Caco-2 (cell line): ENCODE measurements at regions not wholly inside any gene's neighbourhood (a gene's known extent, or its start where the extent isn't known, plus 50 kb on each side); places are given as distances from the start of the nearest gene placed in this dataset.

Experiments
- BruUV-seq: library from RNA; stranded (reverse); fragments of 400-500 nt; replicated peaks from 2 replicates; lab custom pipeline; 2021; lab: Mats Ljungman, UMichigan
- CTCF ChIA-PET: fragments of 300-600 bp; sonication (Branson Sonifier 250); formaldehyde crosslinking; loops from one replicate; lab custom pipeline; 2022; ENCODE audit warnings: antibody characterized with exemption; lab: Charles Lee
- POLR2A ChIA-PET: fragments of 300-600 bp; sonication (Branson Sonifier 250); formaldehyde crosslinking; loops from one replicate; lab custom pipeline; 2022; ENCODE audit warnings: antibody characterized with exemption; lab: Charles Lee
- DNase-seq, 2 experiments: peaks; one replicate each; pipeline versions ENCODE4 v3.0.0 to v3.0.0-alpha.2; 2020 to 2022
- H3K27me3 ChIP-seq: replicated peaks from 2 replicates; pipeline ENCODE4 v1.6.0; 2011; ENCODE audit warnings: low read length; ENCODE audit not compliant: control insufficient read depth, insufficient read depth
- H3K36me3 ChIP-seq: 2 replicates; pipeline ENCODE4 v1.5.1; 2011; ENCODE audit warnings: low read length; ENCODE audit not compliant: control insufficient read depth, insufficient read depth
- H3K4me1 ChIP-seq: fragments of 250-450 bp; sonication (Bioruptor Pico); 2 replicates; pipeline ENCODE4 v1.5.1; 2020; ENCODE audit warnings: mild to moderate bottlenecking
- H3K4me3 ChIP-seq: 2 replicates; pipeline ENCODE4 v1.5.1; 2011; ENCODE audit warnings: low read depth, mild to moderate bottlenecking, control low read depth, low read length
- H3K9me3 ChIP-seq: fragments of 250-450 bp; sonication (Bioruptor Pico); 2 replicates; pipeline ENCODE4 v1.5.1; 2020; ENCODE audit warnings: mild to moderate bottlenecking, moderate library complexity
- H3K27ac Mint-ChIP-seq: one replicate; pipeline ENCODE4 v1.8.0; 2022; ENCODE audit warnings: mixed read lengths; ENCODE audit not compliant: unreplicated experiment
- H3K27me3 Mint-ChIP-seq: one replicate; pipeline ENCODE4 v1.8.0; 2022; ENCODE audit warnings: mixed read lengths; ENCODE audit not compliant: insufficient read depth, unreplicated experiment
- H3K36me3 Mint-ChIP-seq: one replicate; pipeline ENCODE4 v1.8.0; 2022; ENCODE audit warnings: mild to moderate bottlenecking, mixed read lengths; ENCODE audit not compliant: insufficient read depth, unreplicated experiment
- H3K4me1 Mint-ChIP-seq: one replicate; pipeline ENCODE4 v1.8.0; 2022; ENCODE audit warnings: low read depth, mixed read lengths; ENCODE audit not compliant: unreplicated experiment
- H3K4me3 Mint-ChIP-seq: one replicate; pipeline ENCODE4 v1.8.0; 2022; ENCODE audit warnings: mild to moderate bottlenecking, moderate library complexity, mixed read lengths; ENCODE audit not compliant: unreplicated experiment
- H3K9me3 Mint-ChIP-seq: one replicate; pipeline ENCODE4 v1.8.0; 2022; ENCODE audit warnings: mixed read lengths; ENCODE audit not compliant: unreplicated experiment
- CTCF ChIP-seq, 2 experiments: fragments of 200-600 bp in 1 of 2; IDR thresholded peaks; 1 replicate in 1 of 2; 2 replicates in 1 of 2; pipeline versions ENCODE4 v1.5.1 to v1.8.0; 2011 to 2022; ENCODE audit warnings: antibody characterized with exemption in 1 of 2, control low read depth in 1 of 2, inconsistent platforms in 1 of 2, low read depth in 1 of 2, low read length in 1 of 2, mild to moderate bottlenecking in 1 of 2, moderate library complexity in 1 of 2; ENCODE audit not compliant: insufficient read depth in 1 of 2, severe bottlenecking in 1 of 2, unreplicated experiment in 1 of 2
- intact Hi-C: fragments of 100-400 bp; cut with micrococcal nuclease; formaldehyde crosslinking; loops from one replicate; pipeline ENCODE4 v1.10.0; 2022; ENCODE audit not compliant: unreplicated experiment

DNA sequence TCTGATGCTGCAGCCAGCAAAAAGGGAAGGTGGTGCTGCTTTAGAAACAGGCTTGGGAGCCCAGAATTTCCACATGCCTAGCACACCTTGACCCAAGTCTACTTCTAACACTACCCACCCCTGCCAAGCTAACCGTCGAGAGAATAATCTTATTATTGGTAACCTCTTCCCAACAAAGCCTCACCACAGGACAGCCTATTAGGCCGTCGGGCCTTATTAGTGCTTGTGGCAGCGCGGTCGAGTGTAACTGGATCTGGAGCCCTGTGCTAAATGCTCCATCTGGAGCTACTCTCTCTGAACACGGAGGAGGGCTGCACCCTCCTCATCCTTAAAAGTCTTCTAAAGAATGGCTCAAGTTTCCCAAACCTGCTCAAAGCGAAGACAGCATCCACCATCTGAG lies 165.5 kb upstream of the NFIA start:
- Mint-ChIP-seq H3K27ac (no peak overlapping the region), H3K27me3 (peaks cover 3% of the 10 kb centered on the region), H3K4me1 (peaks cover 9% of the 10 kb centered on the region), H3K36me3 (no peaks in the 10 kb centered on the region), H3K9me3 (no peaks in the 10 kb centered on the region), H3K4me3 (no peak overlapping the region)
- Histone ChIP-seq H3K27me3 (no peaks in the 10 kb centered on the region), H3K4me3 (no peak overlapping the region), H3K36me3 (no peaks in the 10 kb centered on the region), H3K9me3 (no peaks in the 10 kb centered on the region), H3K4me1 (no peaks in the 10 kb centered on the region)
- no peak for TF ChIP-seq CTCF (IDR thresholded peaks at IDR 0.05; ENCODE audit: insufficient read depth in 1 of 2, low read depth in 1 of 2, low read length in 1 of 2, severe bottlenecking in 1 of 2, unreplicated experiment in 1 of 2)
- no peak for DNase-seq
- BruUV-seq: no TSS peak
- intact Hi-C loops: no loop called here
- ChIA-PET POLR2A (no interaction called here), CTCF (no interaction called here)

GRCh38 chr1:60916199-60916598 lies 166.2 kb upstream of the NFIA start:
- DNase-seq: no peak
- intact Hi-C loops: no loop called here
- peaks cover 3% of the 10 kb centered on the region for H3K27me3 Mint-ChIP-seq
- no peak overlapping the region for H3K4me3 ChIP-seq
- no peak overlapping the region for H3K4me3 Mint-ChIP-seq
- no peak overlapping the region for H3K27ac Mint-ChIP-seq
- no TSS peak for BruUV-seq
- H3K36me3 Mint-ChIP-seq: peaks cover 3% of the 10 kb centered on the region
- no peaks in the 10 kb centered on the region for H3K4me1 ChIP-seq
- ChIA-PET CTCF (no interaction called here), POLR2A (no interaction called here)
- H3K9me3 Mint-ChIP-seq: no peaks in the 10 kb centered on the region
- TF ChIP-seq CTCF (IDR thresholded peaks at IDR 0.05; ENCODE audit: insufficient read depth in 1 of 2, low read depth in 1 of 2, low read length in 1 of 2, severe bottlenecking in 1 of 2, unreplicated experiment in 1 of 2): no peak
- no peaks in the 10 kb centered on the region for H3K27me3 ChIP-seq
- no peaks in the 10 kb centered on the region for H3K9me3 ChIP-seq
- no peaks in the 10 kb centered on the region for H3K36me3 ChIP-seq
- peaks cover 2% of the 10 kb centered on the region for H3K4me1 Mint-ChIP-seq

DNA sequence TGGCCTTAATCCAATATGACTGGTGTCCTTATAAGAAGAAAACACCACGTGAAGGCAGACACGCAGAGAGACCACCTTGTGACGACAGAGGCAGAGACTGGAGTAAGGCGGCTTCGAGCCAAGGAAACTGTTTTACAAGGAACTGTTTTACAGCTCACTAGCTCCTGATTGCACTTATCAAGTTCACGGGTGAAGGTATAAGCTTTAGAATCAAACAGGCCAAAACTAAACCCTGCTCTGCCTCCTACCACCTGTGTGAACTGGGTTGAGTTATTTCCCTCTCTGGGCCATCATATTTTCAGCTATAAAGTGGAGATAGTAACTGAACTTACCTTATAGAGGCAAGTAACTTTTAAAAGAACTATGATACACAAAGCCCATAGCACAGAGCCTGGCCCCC lies 166.9 kb upstream of the NFIA start:
- DNase-seq: no peak
- POLR2A ChIA-PET: no interaction called here
- no peaks in the 10 kb centered on the region for H3K36me3 ChIP-seq
- Mint-ChIP-seq H3K4me3 (no peak overlapping the region), H3K27ac (no peak overlapping the region), H3K27me3 (peaks cover 3% of the 10 kb centered on the region), H3K36me3 (peaks cover 5% of the 10 kb centered on the region), H3K9me3 (no peaks in the 10 kb centered on the region), H3K4me1 (no peaks in the 10 kb centered on the region)
- no peaks in the 10 kb centered on the region for H3K27me3 ChIP-seq
- CTCF ChIA-PET: no interaction called here
- intact Hi-C loops: no loop called here
- no peaks in the 10 kb centered on the region for H3K4me1 ChIP-seq
- no peaks in the 10 kb centered on the region for H3K9me3 ChIP-seq
- BruUV-seq: no TSS peak
- H3K4me3 ChIP-seq: no peak overlapping the region
- TF ChIP-seq CTCF (IDR thresholded peaks at IDR 0.05; ENCODE audit: insufficient read depth in 1 of 2, low read depth in 1 of 2, low read length in 1 of 2, severe bottlenecking in 1 of 2, unreplicated experiment in 1 of 2): no peak
